ELR (cell line): ENCODE measurements at regions not wholly inside any gene's neighbourhood (a gene's known extent, or its start where the extent isn't known, plus 50 kb on each side); places are given as distances from the start of the nearest gene placed in this dataset.
"Not testable (repeated sequence)": the region's sequence is repeated elsewhere in the genome, so short reads cannot be mapped to it uniquely, and the experiment has no call there.

Experiments
- DNase-seq: peaks from one replicate; pipeline ENCODE4 v3.0.0-alpha.2; 2015; ENCODE audit warnings: low read depth

- no peak for DNase-seq
Observed at GRCh38 chr6:40152196-40152595, 217.9 kb upstream of the MOCS1 start.

- no peak for DNase-seq
Observed at GRCh38 chr6:40148882-40149573, 214.8 kb upstream of the MOCS1 start.

DNA sequence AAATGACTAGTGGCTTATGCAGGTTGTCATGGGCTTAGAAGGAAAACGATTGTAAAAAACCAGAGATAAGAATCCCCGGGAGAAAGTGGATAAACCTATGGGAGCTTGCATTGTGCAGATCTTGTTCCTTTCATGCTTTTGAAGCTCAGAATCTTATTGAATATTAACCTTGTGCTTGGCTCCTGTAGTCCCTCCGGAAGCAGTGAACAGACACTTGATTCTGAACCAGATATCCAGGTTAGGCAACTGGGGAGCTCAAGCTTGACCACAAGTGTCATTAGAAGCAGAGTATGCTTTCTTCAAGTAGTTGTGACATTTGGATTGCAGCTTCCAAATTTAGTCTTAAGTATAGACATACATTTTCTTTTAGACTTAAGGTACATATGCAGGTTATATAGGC is 212.6 kb upstream of the MOCS1 start:
- no peak for DNase-seq

DNA sequence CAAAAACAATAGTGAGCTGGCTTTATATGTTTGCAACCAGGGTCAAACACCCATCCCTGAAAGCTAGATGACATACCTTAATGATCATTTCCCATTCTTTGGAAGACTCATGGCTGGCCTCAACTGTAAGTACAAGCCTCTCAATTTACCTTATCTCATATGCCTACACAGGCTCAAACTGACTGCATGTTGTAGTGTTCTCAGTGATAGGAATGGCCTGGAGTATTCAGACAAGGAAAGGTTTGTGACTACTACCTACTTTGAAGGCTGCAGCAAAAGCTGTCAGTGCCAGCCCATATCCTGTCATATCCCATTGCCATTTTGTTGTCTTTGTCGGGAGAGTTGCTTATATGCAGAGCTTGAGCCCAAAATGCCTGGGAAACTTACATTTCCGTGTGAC is 205.2 kb upstream of the MOCS1 start:
- no peak for DNase-seq

DNA sequence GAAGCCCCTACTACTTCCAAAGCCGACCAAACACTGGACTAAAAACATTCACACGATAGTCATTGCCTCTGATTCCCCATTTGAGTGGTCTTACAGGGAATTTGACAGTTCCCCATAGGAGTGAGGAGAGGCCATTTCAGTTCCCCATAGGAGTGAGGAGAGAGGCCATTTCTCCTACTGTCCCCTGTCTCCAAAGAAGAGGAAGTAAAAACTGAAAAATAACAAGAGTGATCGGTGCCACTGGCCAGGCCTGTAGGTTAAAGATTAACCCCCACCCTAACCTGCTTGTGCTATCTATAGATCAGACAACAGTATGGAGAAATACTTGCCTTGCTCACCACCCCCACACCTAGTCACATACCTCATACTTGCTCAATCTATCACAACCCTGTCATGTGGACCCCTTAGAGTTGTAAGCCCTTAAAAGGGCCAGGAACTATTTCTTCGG is 204.0 kb upstream of the MOCS1 start:
- no peak for DNase-seq

DNA sequence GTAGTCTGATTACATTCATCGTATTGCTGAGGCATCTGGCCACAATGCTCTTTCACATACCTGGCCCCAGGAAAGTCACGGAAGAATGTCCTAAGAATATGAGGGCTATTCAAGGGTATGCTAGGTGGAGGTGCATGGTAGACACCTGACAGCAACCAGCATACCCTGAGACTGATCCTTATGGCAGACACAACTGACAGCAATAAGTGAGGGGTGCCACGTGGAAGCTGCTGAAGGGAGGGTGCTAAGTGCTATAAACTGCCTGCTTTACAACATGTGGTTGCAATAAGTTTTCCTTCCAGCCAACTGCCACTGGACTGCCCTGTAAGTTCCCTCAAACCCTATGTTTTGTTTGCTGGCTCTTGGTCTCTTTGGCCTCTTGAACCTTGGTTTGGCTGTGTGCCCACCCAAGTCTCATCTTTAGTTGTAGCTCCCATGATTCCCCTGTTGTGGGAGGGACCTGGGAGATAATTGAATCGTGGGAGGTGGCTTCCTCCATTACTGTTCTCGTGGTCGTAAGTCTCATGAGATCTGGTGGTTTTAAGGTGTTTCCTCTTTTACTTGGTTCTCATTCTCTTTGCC is 201.3 kb upstream of the MOCS1 start:
- no peak for DNase-seq

DNA sequence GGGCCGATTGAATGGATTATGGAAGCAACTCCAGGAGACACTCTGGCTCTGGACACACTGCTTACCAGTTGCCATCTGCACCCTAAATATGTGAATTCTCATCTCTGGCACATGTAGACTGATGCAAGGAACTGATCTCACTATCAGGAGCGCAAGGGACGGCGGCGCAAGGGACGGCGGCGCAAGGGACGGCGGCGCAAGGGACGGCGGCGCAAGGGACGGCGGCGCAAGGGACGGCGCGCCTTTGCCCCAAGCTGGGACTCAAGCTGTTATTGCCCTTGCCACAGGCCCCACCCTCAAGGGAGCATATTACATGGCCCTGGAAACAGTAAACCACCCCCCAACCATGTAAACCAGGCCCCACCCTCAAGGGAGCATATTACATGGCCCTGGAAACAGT is 199.7 kb upstream of the MOCS1 start:
- not testable (repeated sequence) for DNase-seq

GRCh38 chr6:40131675-40132074 is 197.4 kb upstream of the MOCS1 start:
- DNase-seq = no peak

DNA sequence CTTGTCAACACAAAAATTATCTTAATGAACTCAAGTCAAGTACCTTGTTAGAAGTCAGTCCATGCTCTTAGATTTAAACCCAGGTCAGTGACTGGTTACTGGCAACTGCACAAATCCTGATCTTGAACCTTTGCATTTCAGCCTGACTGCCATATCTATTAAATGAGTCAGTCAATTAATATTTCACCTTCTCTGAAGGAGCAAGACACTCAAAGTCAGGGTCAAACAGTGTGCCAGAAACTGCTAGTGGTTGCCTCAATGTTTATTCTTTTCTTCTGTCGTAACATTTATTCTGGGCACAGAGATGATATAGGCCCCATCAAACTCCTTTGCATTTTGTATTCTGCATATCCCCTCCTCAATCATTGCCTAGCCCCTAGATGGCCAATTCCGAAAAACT is 193.9 kb upstream of the MOCS1 start:
- DNase-seq = no peak

GRCh38 chr6:40125680-40126394 is 191.6 kb upstream of the MOCS1 start:
- DNase-seq = no peak

DNA sequence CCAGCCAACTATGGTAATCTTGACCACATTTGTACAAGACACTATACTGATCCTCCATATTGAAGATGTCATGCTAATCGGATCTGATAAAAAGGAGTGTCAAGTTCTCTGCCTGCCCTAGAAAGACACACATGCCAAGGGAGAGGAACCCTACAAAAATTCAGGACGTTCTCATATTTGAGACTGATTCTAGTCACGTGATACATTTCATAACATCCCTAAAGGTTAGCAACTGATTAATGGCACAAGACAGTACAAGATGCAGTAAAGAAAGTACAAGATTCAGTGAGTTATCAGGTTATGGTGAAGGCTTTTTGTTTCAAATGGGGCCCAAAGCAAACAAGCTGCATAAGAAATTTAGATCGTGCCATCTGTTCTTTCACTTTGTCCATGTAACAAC is 190.7 kb upstream of the MOCS1 start:
- DNase-seq = no peak

DNA sequence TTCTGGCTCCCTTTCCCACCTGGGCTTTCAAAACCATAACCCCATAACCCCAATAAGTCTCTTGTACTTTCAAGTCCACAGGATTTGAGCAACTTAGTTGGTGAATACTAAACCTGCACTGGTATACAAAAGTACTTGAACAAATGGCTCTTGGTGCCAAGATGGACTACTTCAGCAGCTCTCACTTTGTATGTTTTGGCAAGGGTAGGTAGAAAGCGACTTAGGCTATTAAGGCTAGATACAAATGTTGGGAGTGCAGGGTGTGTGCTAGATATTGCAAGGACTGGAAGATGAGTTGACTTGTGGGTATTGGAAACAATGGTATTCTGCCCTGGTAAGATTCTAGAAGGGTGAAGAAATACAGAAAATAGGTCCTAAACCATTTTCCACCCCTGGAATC is 182.6 kb upstream of the MOCS1 start:
- DNase-seq = no peak

- DNase-seq = no peak
Observed at GRCh38 chr6:40112350-40112749, 178.1 kb upstream of the MOCS1 start.

DNA sequence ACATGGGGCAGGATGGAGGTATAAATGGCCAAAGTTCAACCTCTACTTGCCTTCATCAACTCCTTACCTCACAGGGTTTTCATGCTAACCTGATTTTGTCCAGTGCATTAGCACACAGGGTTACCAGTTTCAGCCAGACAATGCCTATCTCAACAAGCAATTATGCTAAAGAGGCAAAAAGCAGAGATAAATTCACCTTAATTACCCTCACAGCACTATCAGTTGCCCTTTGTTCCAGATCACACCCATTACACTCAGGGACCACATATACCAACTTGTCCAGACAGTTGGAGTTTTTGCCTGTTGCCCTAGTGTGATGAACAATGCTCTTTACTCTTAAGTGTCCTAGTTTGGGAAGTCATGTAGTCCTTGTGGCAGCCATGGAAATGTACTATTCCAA is 174.5 kb upstream of the MOCS1 start:
- DNase-seq = no peak

GRCh38 chr6:40106840-40107239 is 172.6 kb upstream of the MOCS1 start:
- no peak for DNase-seq

- no peak for DNase-seq
Observed at GRCh38 chr6:40098774-40099173, 164.5 kb upstream of the MOCS1 start.

- DNase-seq = no peak
Observed at GRCh38 chr6:40097590-40097989, 163.3 kb upstream of the MOCS1 start.

DNA sequence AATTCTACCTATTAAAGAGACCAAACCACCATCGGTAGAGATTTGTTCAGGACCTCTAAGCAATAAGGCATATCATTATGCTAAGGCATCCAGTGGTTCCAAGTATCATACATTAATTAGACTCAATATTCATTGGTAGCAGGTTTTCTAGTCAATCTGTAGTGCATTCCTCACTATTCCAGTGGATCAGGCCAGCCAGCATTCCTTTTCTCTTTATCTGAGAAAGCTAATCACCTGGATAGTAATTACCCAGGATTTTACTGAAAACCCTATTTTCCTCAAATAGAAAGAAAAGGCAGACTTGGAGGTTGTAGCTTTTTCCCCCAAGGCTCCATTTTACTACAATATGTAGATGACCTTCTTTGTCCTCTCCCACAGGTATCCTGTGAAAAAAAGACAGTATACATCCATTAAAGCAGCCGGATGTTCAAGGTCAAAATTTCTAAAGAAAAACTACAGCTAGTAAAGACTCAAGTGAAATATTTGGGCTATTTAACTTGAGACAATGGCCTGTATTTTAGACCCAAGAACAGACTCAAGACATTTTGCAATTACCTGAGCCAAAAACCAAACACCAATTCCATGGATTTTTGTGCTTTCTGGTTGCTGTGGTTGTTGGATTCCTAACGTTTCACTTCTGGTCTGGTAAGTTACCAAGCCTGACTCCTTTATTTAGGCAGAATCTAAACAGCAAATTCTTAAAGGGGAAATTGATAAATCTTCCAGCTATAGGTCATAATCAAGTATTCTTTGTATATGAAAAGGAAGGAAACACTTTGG is 149.1 kb upstream of the MOCS1 start:
- DNase-seq = no peak

- no peak for DNase-seq
Observed at GRCh38 chr6:40082278-40083043, 148.2 kb upstream of the MOCS1 start.

- no peak for DNase-seq
Observed at GRCh38 chr6:40077736-40078135, 143.5 kb upstream of the MOCS1 start.

GRCh38 chr6:40077315-40077714 is 143.1 kb upstream of the MOCS1 start:
- no peak for DNase-seq

DNA sequence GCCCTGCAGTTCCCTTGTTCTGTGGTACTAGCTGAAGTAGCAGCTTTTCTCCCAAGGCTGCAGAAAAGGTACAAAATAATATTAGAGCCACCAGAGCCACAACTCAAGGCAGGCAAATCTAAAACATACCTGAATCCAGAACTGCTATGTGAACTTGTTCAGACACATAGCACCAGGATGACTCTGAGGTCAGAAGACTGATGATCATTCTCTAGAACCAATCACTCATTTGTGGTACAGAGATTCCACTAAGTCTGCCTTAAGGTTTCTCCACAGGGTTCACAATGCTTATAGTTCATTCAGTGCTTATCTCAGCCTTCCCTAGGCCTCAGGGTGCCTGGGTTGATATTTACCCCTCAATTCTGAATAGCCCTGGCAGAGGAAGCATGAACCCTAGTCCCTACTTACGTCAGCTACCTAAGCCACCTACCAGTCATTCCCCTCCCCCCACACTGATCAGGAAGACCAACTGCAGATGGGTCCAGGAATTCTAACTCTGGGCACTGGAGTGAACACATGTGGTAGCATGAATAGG is 140.9 kb upstream of the MOCS1 start:
- no peak for DNase-seq
